Ammon's horn (tissue), 1 donor: ENCODE measurements at regions not wholly inside any gene's neighbourhood (a gene's known extent, or its start where the extent isn't known, plus 50 kb on each side); places are given as distances from the start of the nearest gene placed in this dataset.
"Not testable (repeated sequence)": the region's sequence is repeated elsewhere in the genome, so short reads cannot be mapped to it uniquely, and the experiment has no call there.

Experiments used
- DNase-seq: peaks from one replicate; pipeline ENCODE4 v3.0.0-alpha.2; 2016; ENCODE audit warnings: low spot score

- no peak for DNase-seq
Observed at GRCh38 chr14:55847766-55848165, 267.8 kb downstream of the KTN1 start.

- DNase-seq, result no peak
Observed at GRCh38 chr14:55848964-55849363, 269.0 kb downstream of the KTN1 start.

- no peak for DNase-seq
Observed at GRCh38 chr14:55849833-55850232, 268.4 kb upstream of the PELI2 start.

- DNase-seq, result no peak
Observed at GRCh38 chr14:55850825-55851241, 267.4 kb upstream of the PELI2 start.

- peak; percentile 51 for DNase-seq
Observed at GRCh38 chr14:55851301-55851700, 266.9 kb upstream of the PELI2 start.

- no peak for DNase-seq
Observed at GRCh38 chr14:55851961-55852360, 266.2 kb upstream of the PELI2 start.

- no peak for DNase-seq
Observed at GRCh38 chr14:55855751-55856150, 262.5 kb upstream of the PELI2 start.

- no peak for DNase-seq
Observed at GRCh38 chr14:55858604-55859003, 259.6 kb upstream of the PELI2 start.

- DNase-seq, result not testable (repeated sequence)
Observed at GRCh38 chr14:55861561-55861960, 256.6 kb upstream of the PELI2 start.

- DNase-seq, result no peak
Observed at GRCh38 chr14:55864890-55865655, 253.1 kb upstream of the PELI2 start.

GRCh38 chr14:55867311-55867710 lies 250.9 kb upstream of the PELI2 start:
- no peak for DNase-seq

- no peak for DNase-seq
Observed at GRCh38 chr14:55867719-55868118, 250.5 kb upstream of the PELI2 start.

GRCh38 chr14:55869397-55870049 lies 248.7 kb upstream of the PELI2 start:
- DNase-seq, result no peak

- DNase-seq, result no peak
Observed at GRCh38 chr14:55873169-55873568, 245.0 kb upstream of the PELI2 start.

GRCh38 chr14:55874785-55875184 lies 243.4 kb upstream of the PELI2 start:
- DNase-seq, result peak; percentile 44

GRCh38 chr14:55877942-55878341 lies 240.3 kb upstream of the PELI2 start:
- no peak for DNase-seq

GRCh38 chr14:55881577-55882241 lies 236.5 kb upstream of the PELI2 start:
- no peak for DNase-seq

- peak; percentile 23 for DNase-seq
Observed at GRCh38 chr14:55884819-55885218, 233.4 kb upstream of the PELI2 start.

GRCh38 chr14:55889124-55889523 lies 229.1 kb upstream of the PELI2 start:
- no peak for DNase-seq

- no peak for DNase-seq
Observed at GRCh38 chr14:55891692-55892091, 226.5 kb upstream of the PELI2 start.

GRCh38 chr14:55892906-55893305 lies 225.3 kb upstream of the PELI2 start:
- no peak for DNase-seq

- DNase-seq, result no peak
Observed at GRCh38 chr14:55893705-55894104, 224.5 kb upstream of the PELI2 start.

GRCh38 chr14:55897031-55897430 lies 221.2 kb upstream of the PELI2 start:
- DNase-seq, result no peak
